Ishikawa (cell line): ENCODE measurements at regions not wholly inside any gene's neighbourhood (a gene's known extent, or its start where the extent isn't known, plus 50 kb on each side); places are given as distances from the start of the nearest gene placed in this dataset.

Experiments used
- EP300 ChIP-seq: IDR thresholded peaks from 2 replicates; pipeline ENCODE4 v1.6.1; 2012; ENCODE audit warnings: borderline replicate concordance
- RAD21 ChIP-seq: IDR thresholded peaks from 2 replicates; pipeline ENCODE4 v1.6.1; 2012; ENCODE audit warnings: low read depth

DNA sequence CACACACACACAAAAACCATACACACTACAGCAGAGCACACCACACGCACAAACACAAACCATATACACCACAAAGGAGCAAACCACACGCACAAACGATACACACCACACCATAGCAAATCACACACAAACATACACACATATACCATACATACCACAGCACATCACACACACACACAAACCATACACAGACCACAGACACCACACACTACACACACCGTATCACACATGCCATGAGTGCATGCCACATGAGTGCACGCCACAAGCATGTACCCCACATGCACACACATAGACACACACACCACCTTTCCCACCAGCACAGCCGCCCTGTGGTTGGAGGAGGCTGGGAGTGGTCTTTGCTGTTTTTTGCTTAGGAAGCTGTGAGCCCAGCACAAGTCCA is 517.1 kb upstream of the MYT1L start:
- TF ChIP-seq EP300 (no peak), RAD21 (no peak)
